Mesendoderm (in vitro differentiated cells): ENCODE measurements at regions not wholly inside any gene's neighbourhood (a gene's known extent, or its start where the extent isn't known, plus 50 kb on each side); places are given as distances from the start of the nearest gene placed in this dataset.
"Not testable (repeated sequence)": the region's sequence is repeated elsewhere in the genome, so short reads cannot be mapped to it uniquely, and the experiment has no call there.

ENCODE experiments used
- DNase-seq: peaks from one replicate; pipeline ENCODE4 v3.0.0; 2013
- H2AK5ac ChIP-seq: 2 replicates; pipeline ENCODE4 v1.6.1; 2013; ENCODE audit warnings: low read length, inconsistent platforms
- H2BK120ac ChIP-seq: 2 replicates; pipeline ENCODE4 v1.6.1; 2013; ENCODE audit warnings: low read depth, mild to moderate bottlenecking, low read length, moderate library complexity, mixed read lengths
- H2BK15ac ChIP-seq: replicated peaks from 2 replicates; pipeline ENCODE4 v1.6.1; 2013; ENCODE audit warnings: low read depth, mild to moderate bottlenecking, moderate library complexity
- H2BK5ac ChIP-seq: 2 replicates; pipeline ENCODE4 v1.6.1; 2013; ENCODE audit warnings: low read length, inconsistent platforms
- H3K18ac ChIP-seq: 2 replicates; pipeline ENCODE4 v1.6.1; 2013; ENCODE audit warnings: mild to moderate bottlenecking, low read length, mixed read lengths
- H3K23ac ChIP-seq: one replicate; pipeline ENCODE4 v1.6.1; 2013; ENCODE audit warnings: low read length
- H3K27ac ChIP-seq: 2 replicates; pipeline ENCODE4 v1.5.1; 2013; ENCODE audit warnings: low read depth, mild to moderate bottlenecking, inconsistent platforms, low read length, moderate library complexity
- H3K27me3 ChIP-seq: 2 replicates; pipeline ENCODE4 v1.6.1; 2013; ENCODE audit warnings: low read length, control low read depth, mild to moderate bottlenecking, inconsistent platforms; ENCODE audit not compliant: insufficient read depth, poor library complexity
- H3K36me3 ChIP-seq: 2 replicates; pipeline ENCODE4 v1.6.1; 2013; ENCODE audit warnings: low read length, inconsistent platforms; ENCODE audit not compliant: control insufficient read depth, insufficient read depth
- H3K4ac ChIP-seq: one replicate; pipeline ENCODE4 v1.6.1; 2013; ENCODE audit warnings: low read depth, mild to moderate bottlenecking, low read length, moderate library complexity
- H3K4me1 ChIP-seq: 2 replicates; pipeline ENCODE4 v1.6.1; 2013; ENCODE audit warnings: low read depth, low read length, inconsistent platforms; ENCODE audit not compliant: control insufficient read depth
- H3K4me2 ChIP-seq: 2 replicates; pipeline ENCODE4 v1.6.1; 2013; ENCODE audit warnings: low read length
- H3K4me3 ChIP-seq: 2 replicates; pipeline ENCODE4 v1.5.1; 2013; ENCODE audit warnings: mild to moderate bottlenecking, low read length
- H3K56ac ChIP-seq: one replicate; pipeline ENCODE4 v1.6.1; 2013; ENCODE audit warnings: low read length
- H3K79me1 ChIP-seq: 2 replicates; pipeline ENCODE4 v1.6.1; 2013; ENCODE audit warnings: low read length, inconsistent platforms
- H3K79me2 ChIP-seq: 2 replicates; pipeline ENCODE4 v1.6.1; 2013; ENCODE audit warnings: mild to moderate bottlenecking, low read length; ENCODE audit not compliant: control insufficient read depth, insufficient read depth
- H3K9ac ChIP-seq: 2 replicates; pipeline ENCODE4 v1.6.1; 2013; ENCODE audit warnings: low read length, inconsistent platforms
- H4K5ac ChIP-seq: one replicate; pipeline ENCODE4 v1.6.1; 2013; ENCODE audit warnings: low read length
- H4K8ac ChIP-seq: one replicate; pipeline ENCODE4 v1.6.1; 2013; ENCODE audit warnings: low read depth, mild to moderate bottlenecking, control low read depth, low read length, moderate library complexity
- WGBS: extraction: QIAGEN DNeasy Blood & Tissue Kit; methylation state at CpG from one replicate; pipeline ENCODE4 v1.1.7; 2013; ENCODE audit warnings: low lambda C conversion rate, missing lambda C conversion rate; ENCODE audit not compliant: insufficient coverage; ENCODE audit errors: extremely low coverage; 5-methylcytosine and 5-hydroxymethylcytosine counted together

GRCh38 chr16:60200729-60201128, 1466.6 kb upstream of the GOT2 start:
- Histone ChIP-seq H2BK120ac (peak overlapping the region; percentile 98), H3K27ac (peak overlapping the region; percentile 96), H3K4ac (peak overlapping the region; percentile 46), H3K18ac (peak overlapping the region; percentile 99), H3K4me1 (peaks cover 14% of the 10 kb centered on the region), H2AK5ac (peak overlapping the region; percentile 88), H3K56ac (peak overlapping the region; percentile 85), H2BK5ac (peak overlapping the region; percentile 98)
- DNase-seq: peak; percentile 70
- no CpG with 5 or more reads among the region's 6 CpGs for whole genome bisulfite sequencing
- not testable (repeated sequence) for H3K27me3 ChIP-seq, H3K4me2 ChIP-seq, H2BK15ac ChIP-seq, H3K9ac ChIP-seq, H3K4me3 ChIP-seq, H4K8ac ChIP-seq, H3K23ac ChIP-seq, H3K79me2 ChIP-seq, H3K36me3 ChIP-seq, H4K5ac ChIP-seq, H3K79me1 ChIP-seq

DNA sequence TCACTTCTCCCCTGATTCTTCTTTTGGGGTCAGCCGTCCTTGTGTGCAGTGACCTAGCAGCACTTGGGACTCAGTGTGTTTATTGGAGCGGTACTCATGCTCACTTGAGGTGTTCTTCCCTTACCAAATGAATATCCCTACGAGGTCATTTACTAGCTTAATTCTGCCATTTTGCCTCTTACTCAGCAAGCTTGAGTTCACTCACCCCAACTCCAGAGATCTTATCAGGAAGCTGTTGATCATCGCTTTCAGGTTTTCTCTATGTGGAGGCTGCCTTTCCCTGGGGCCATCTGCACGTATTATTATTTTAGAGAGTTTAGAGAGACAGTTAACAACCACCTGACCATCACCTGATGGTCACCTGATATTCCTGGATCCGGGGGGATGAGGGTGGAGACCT, 1466.0 kb upstream of the GOT2 start:
- H3K9ac ChIP-seq: peak overlapping the region; percentile 8
- H3K56ac ChIP-seq: peak overlapping the region; percentile 85
- H3K27ac ChIP-seq: peak overlapping the region; percentile 96
- H2AK5ac ChIP-seq: peak overlapping the region; percentile 88
- H3K4me1 ChIP-seq: peaks cover 13% of the 10 kb centered on the region
- peak overlapping the region; percentile 98 for H2BK5ac ChIP-seq
- peak overlapping the region; percentile 99 for H2BK120ac ChIP-seq
- no peak overlapping the region for H3K4me3 ChIP-seq
- no peaks in the 10 kb centered on the region for H3K27me3 ChIP-seq
- peak; percentile 68 for DNase-seq
- H3K36me3 ChIP-seq: no peaks in the 10 kb centered on the region
- peak overlapping the region; percentile 15 for H3K23ac ChIP-seq
- peak overlapping the region; percentile 99 for H3K18ac ChIP-seq
- H3K79me2 ChIP-seq: no peaks in the 10 kb centered on the region
- peak overlapping the region; percentile 93 for H4K8ac ChIP-seq
- H3K79me1 ChIP-seq: no peaks in the 10 kb centered on the region
- no CpG with 5 or more reads among the region's 6 CpGs for WGBS
- H3K4me2 ChIP-seq: no peak overlapping the region
- H2BK15ac ChIP-seq: no peak overlapping the region
- peak overlapping the region; percentile 93 for H4K5ac ChIP-seq
- peak overlapping the region; percentile 99 for H3K4ac ChIP-seq

DNA sequence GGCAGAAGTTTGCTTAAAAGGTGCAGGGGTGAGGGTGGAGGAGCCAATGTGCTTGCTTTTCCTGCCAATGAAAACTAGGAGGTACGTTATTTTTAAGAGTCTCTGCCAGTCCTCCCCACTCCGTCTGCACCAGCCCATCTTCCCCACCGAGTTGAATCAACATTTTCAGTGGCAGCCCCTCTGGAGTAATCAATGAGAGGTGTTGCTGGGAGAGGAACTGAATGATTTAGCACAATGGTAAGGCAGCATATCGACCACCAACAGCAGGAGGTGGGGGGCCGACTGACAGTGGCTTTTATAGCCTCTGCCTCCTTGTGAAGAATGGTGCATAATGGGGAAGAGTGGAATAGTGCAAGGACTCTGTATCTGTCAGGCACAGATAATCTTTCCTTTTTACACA, 1465.0 kb upstream of the GOT2 start:
- Histone ChIP-seq H4K5ac (no peak overlapping the region), H3K36me3 (no peaks in the 10 kb centered on the region), H2BK15ac (no peak overlapping the region), H3K4me3 (no peak overlapping the region), H3K23ac (no peak overlapping the region), H2BK5ac (peak overlapping the region; percentile 68), H4K8ac (peak overlapping the region; percentile 40), H3K27ac (peak overlapping the region; percentile 30), H3K4ac (no peak overlapping the region), H3K79me1 (no peaks in the 10 kb centered on the region), H3K79me2 (no peaks in the 10 kb centered on the region), H3K18ac (peak overlapping the region; percentile 99), H2BK120ac (peak overlapping the region; percentile 73), H3K56ac (peak overlapping the region; percentile 20), H2AK5ac (no peak overlapping the region), H3K9ac (no peak overlapping the region), H3K4me1 (peaks cover 13% of the 10 kb centered on the region), H3K4me2 (no peak overlapping the region), H3K27me3 (no peaks in the 10 kb centered on the region)
- WGBS: no CpG with 5 or more reads among the region's 5 CpGs
- peak; percentile 85 for DNase-seq

GRCh38 chr16:60181536-60181935, 1447.4 kb upstream of the GOT2 start:
- Histone ChIP-seq H3K4me3 (no peak overlapping the region), H3K27ac (no peak overlapping the region), H2BK120ac (no peak overlapping the region), H3K36me3 (no peaks in the 10 kb centered on the region), H3K79me1 (no peaks in the 10 kb centered on the region), H3K4me1 (no peaks in the 10 kb centered on the region), H2AK5ac (no peak overlapping the region), H3K9ac (no peak overlapping the region), H3K18ac (no peak overlapping the region), H3K23ac (no peak overlapping the region), H2BK5ac (no peak overlapping the region), H3K56ac (peak overlapping the region; percentile 17), H4K5ac (no peak overlapping the region), H3K27me3 (no peaks in the 10 kb centered on the region), H3K4me2 (no peak overlapping the region), H4K8ac (no peak overlapping the region), H3K79me2 (no peaks in the 10 kb centered on the region), H2BK15ac (peak overlapping the region; percentile 27), H3K4ac (no peak overlapping the region)
- no CpG with 5 or more reads among the region's 2 CpGs for WGBS
- DNase-seq: no peak

DNA sequence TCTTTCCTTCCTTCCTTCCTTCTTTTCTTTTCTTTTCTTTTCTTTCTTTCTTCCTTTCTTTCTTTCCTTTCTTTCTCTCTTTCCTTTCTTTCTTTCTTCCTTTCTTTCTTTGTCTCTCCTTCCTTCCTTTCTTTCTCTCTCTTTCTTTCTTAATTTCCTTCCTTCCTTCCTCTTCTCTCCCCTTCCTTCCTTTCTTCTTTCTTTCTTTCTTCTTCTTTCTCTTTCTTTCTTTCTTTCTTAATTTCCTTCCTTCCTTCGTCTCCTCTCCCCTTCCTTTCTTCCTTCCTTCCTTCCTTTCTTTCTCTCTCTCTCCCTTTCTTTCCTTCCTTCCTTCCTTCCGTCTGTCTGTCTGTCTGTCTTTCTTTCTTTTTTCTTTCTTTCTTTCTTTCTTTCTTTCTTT, 1446.5 kb upstream of the GOT2 start:
- H3K79me2 ChIP-seq: no peaks in the 10 kb centered on the region
- no peak overlapping the region for H3K23ac ChIP-seq
- no peaks in the 10 kb centered on the region for H3K36me3 ChIP-seq
- H2AK5ac ChIP-seq: no peak overlapping the region
- WGBS: no CpG with 5 or more reads among the region's 2 CpGs
- no peak overlapping the region for H2BK120ac ChIP-seq
- no peak overlapping the region for H4K5ac ChIP-seq
- no peaks in the 10 kb centered on the region for H3K27me3 ChIP-seq
- DNase-seq: no peak
- no peak overlapping the region for H2BK5ac ChIP-seq
- H3K18ac ChIP-seq: no peak overlapping the region
- H3K4me2 ChIP-seq: no peak overlapping the region
- no peak overlapping the region for H3K4me3 ChIP-seq
- no peak overlapping the region for H4K8ac ChIP-seq
- H2BK15ac ChIP-seq: no peak overlapping the region
- H3K56ac ChIP-seq: no peak overlapping the region
- H3K9ac ChIP-seq: no peak overlapping the region
- no peaks in the 10 kb centered on the region for H3K4me1 ChIP-seq
- no peak overlapping the region for H3K4ac ChIP-seq
- H3K79me1 ChIP-seq: no peaks in the 10 kb centered on the region
- H3K27ac ChIP-seq: no peak overlapping the region

GRCh38 chr16:60170196-60170595, 1436.1 kb upstream of the GOT2 start:
- no CpG with 5 or more reads among the region's 3 CpGs for WGBS

More at GRCh38 chr16:60170196-60170595, 1436.1 kb upstream of the GOT2 start:
- Histone ChIP-seq H3K4me3 (no peak overlapping the region), H3K79me1 (no peaks in the 10 kb centered on the region), H3K56ac (no peak overlapping the region), H2AK5ac (no peak overlapping the region), H3K27me3 (no peaks in the 10 kb centered on the region), H3K79me2 (no peaks in the 10 kb centered on the region), H3K18ac (no peak overlapping the region), H3K9ac (no peak overlapping the region), H3K27ac (no peak overlapping the region), H3K4ac (no peak overlapping the region), H2BK5ac (no peak overlapping the region), H3K36me3 (no peaks in the 10 kb centered on the region), H3K23ac (no peak overlapping the region), H2BK120ac (no peak overlapping the region), H4K5ac (no peak overlapping the region), H3K4me2 (no peak overlapping the region), H3K4me1 (no peaks in the 10 kb centered on the region), H2BK15ac (no peak overlapping the region), H4K8ac (no peak overlapping the region)
- DNase-seq: no peak
